GM18517 (cell line): ENCODE measurements at regions not wholly inside any gene's neighbourhood (a gene's known extent, or its start where the extent isn't known, plus 50 kb on each side); places are given as distances from the start of the nearest gene placed in this dataset.

Experiments
- ATAC-seq: cut with Tn5 transposase; IDR thresholded peaks from one replicate; pipeline ENCODE4 v1.9.1; 2021; ENCODE audit warnings: mild to moderate bottlenecking, moderate library complexity; ENCODE audit not compliant: unreplicated experiment

- no peak for ATAC-seq
Measured at GRCh38 chr9:101792475-101792874, 54.0 kb upstream of the GRIN3A start.

GRCh38 chr9:101791938-101792337, 53.5 kb upstream of the GRIN3A start:
- no peak for ATAC-seq

- ATAC-seq: no peak
Measured at GRCh38 chr9:101791533-101791932, 53.1 kb upstream of the GRIN3A start.
